ENCODE measurements at regions not wholly inside any gene's neighbourhood (a gene's known extent, or its start where the extent isn't known, plus 50 kb on each side); places are given as distances from the start of the nearest gene placed in this dataset.

- TF ChIP-seq CTCF (IDR thresholded peaks at IDR 0.05; ENCODE audit: low read length): no peak
- no peak for TF ChIP-seq EZH2 (IDR thresholded peaks at IDR 0.05; ENCODE audit: borderline replicate concordance, low read length)
Measured at GRCh38 chr12:91267039-91267438, 84.4 kb upstream of the DCN start.
